ENCODE measurements at regions not wholly inside any gene's neighbourhood (a gene's known extent, or its start where the extent isn't known, plus 50 kb on each side); places are given as distances from the start of the nearest gene placed in this dataset.

GRCh38 chr18:24560511-24560981 lies 100.1 kb downstream of the HRH4 start:
- TF ChIP-seq CTCF (conservative IDR thresholded peaks at IDR 0.05; ENCODE audit: low read depth, low read length) (no peak), BHLHE40 (IDR thresholded peaks at IDR 0.05; ENCODE audit: low read depth, low read length) (no peak)
- TF ChIP-seq, protein P1, sequence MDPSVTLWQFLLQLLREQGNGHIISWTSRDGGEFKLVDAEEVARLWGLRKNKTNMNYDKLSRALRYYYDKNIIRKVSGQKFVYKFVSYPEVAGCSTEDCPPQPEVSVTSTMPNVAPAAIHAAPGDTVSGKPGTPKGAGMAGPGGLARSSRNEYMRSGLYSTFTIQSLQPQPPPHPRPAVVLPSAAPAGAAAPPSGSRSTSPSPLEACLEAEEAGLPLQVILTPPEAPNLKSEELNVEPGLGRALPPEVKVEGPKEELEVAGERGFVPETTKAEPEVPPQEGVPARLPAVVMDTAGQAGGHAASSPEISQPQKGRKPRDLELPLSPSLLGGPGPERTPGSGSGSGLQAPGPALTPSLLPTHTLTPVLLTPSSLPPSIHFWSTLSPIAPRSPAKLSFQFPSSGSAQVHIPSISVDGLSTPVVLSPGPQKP (IDR thresholded peaks at IDR 0.05; ENCODE audit: borderline replicate concordance, low read depth, low read length): no peak
